HL-60 (cell line): ENCODE measurements at regions not wholly inside any gene's neighbourhood (a gene's known extent, or its start where the extent isn't known, plus 50 kb on each side); places are given as distances from the start of the nearest gene placed in this dataset.
"Not testable (repeated sequence)": the region's sequence is repeated elsewhere in the genome, so short reads cannot be mapped to it uniquely, and the experiment has no call there.

Source experiments
- DNase-seq, 2 experiments: peaks; one replicate each; pipeline ENCODE4 v3.0.0-alpha.2; 2010 to 2020; ENCODE audit warnings: low read depth in 1 of 2, low spot score in 1 of 2
- H3K27ac ChIP-seq: fragments of 250-450 bp; sonication (Bioruptor Pico); replicated peaks from 2 replicates; pipeline ENCODE4 v1.5.1; 2020; ENCODE audit warnings: mild to moderate bottlenecking, moderate library complexity
- H3K27me3 ChIP-seq: fragments of 250-450 bp; sonication (Bioruptor Pico); 2 replicates; pipeline ENCODE4 v1.5.1; 2021; ENCODE audit warnings: mild to moderate bottlenecking, moderate library complexity; ENCODE audit not compliant: insufficient read depth, poor library complexity, severe bottlenecking
- H3K4me3 ChIP-seq: replicated peaks from 2 replicates; pipeline ENCODE4 v1.5.1; 2011; ENCODE audit warnings: mild to moderate bottlenecking, control low read depth, low read length; ENCODE audit not compliant: insufficient read depth
- GABPA ChIP-seq: IDR thresholded peaks from 2 replicates; pipeline ENCODE4 v1.6.1; 2012; ENCODE audit warnings: low read depth
- POLR2AphosphoS5 ChIP-seq: IDR thresholded peaks from 2 replicates; pipeline ENCODE4 v1.6.1; 2012; ENCODE audit warnings: low read depth
- REST ChIP-seq: IDR thresholded peaks from 2 replicates; pipeline ENCODE4 v1.6.1; 2012; ENCODE audit warnings: low read depth; ENCODE audit not compliant: insufficient replicate concordance
- SPI1 ChIP-seq: IDR thresholded peaks from 2 replicates; pipeline ENCODE4 v1.6.1; 2012; ENCODE audit warnings: low read depth, mild to moderate bottlenecking, borderline replicate concordance
- TF ChIP-seq, protein P1 (sequence below): IDR thresholded peaks from one replicate; pipeline ENCODE4 v1.5.1; 2011; ENCODE audit warnings: low read length, control low read depth, inconsistent platforms; ENCODE audit not compliant: insufficient read depth

DNA sequence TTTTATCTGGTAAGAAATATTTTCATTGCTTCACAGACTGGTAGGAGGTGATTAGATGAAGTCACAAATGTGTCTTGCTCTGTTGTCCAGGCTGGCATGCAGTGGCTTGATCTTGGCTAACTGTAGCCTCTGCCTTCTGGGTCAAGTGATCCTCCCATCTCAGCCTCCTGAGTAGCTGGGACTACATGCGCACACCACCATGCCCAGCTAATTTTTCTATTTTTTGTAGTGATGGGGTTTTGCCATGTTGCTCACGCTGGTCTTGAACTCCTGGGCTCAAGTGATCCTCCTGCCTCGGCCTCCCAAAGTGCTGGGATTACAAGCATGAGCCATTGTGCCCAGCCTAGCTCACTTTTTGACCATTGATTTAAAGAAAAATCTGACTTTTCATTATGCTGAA is 257.9 kb downstream of the GOLGA6L6 start:
- not testable (repeated sequence) for H3K27ac ChIP-seq, DNase-seq, H3K27me3 ChIP-seq, H3K4me3 ChIP-seq

DNA sequence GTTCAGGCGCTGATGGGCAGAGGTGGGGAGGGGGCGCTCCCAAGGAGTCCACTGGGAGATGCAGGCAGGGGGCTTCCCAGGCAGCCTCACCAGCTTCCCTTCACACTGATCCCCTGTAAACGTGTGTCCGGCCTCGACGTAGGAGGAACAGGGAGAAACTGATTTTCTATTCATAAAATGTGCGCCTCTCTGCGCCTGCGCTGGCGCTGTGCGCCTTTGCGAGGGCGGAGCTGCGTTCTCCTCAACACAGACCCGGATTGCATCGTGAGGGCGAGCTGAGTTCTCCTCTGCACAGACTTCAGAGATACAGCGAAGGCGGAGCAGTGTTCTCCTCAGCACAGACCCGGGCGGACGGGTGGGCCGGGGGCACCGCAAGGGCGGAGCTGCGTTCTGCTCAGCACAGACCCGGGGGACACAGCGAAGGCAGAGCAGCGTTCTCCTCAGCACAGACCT is 259.1 kb downstream of the GOLGA6L6 start:
- not testable (repeated sequence) for H3K27ac ChIP-seq

GRCh38 chr15:20281567-20282275 is 259.9 kb downstream of the GOLGA6L6 start:
- not testable (repeated sequence) for H3K27me3 ChIP-seq, DNase-seq, H3K4me3 ChIP-seq, H3K27ac ChIP-seq

More for the DNA sequence above, 259.1 kb downstream of the GOLGA6L6 start:
- H3K27me3 ChIP-seq, DNase-seq, H3K4me3 ChIP-seq: not testable (repeated sequence)

- TF ChIP-seq REST, result no peak
- TF ChIP-seq POLR2AphosphoS5, result no peak
- TF ChIP-seq GABPA, result no peak
- TF ChIP-seq, protein P1, sequence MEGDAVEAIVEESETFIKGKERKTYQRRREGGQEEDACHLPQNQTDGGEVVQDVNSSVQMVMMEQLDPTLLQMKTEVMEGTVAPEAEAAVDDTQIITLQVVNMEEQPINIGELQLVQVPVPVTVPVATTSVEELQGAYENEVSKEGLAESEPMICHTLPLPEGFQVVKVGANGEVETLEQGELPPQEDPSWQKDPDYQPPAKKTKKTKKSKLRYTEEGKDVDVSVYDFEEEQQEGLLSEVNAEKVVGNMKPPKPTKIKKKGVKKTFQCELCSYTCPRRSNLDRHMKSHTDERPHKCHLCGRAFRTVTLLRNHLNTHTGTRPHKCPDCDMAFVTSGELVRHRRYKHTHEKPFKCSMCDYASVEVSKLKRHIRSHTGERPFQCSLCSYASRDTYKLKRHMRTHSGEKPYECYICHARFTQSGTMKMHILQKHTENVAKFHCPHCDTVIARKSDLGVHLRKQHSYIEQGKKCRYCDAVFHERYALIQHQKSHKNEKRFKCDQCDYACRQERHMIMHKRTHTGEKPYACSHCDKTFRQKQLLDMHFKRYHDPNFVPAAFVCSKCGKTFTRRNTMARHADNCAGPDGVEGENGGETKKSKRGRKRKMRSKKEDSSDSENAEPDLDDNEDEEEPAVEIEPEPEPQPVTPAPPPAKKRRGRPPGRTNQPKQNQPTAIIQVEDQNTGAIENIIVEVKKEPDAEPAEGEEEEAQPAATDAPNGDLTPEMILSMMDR, result no peak
- TF ChIP-seq SPI1, result no peak
- Histone ChIP-seq H3K4me3 (no peak overlapping the region), H3K27me3 (no peaks in the 10 kb centered on the region)
Observed at GRCh38 chr15:20280933-20281463, 260.6 kb downstream of the GOLGA6L6 start.

GRCh38 chr15:20280141-20280932 is 261.3 kb downstream of the GOLGA6L6 start:
- H3K27ac ChIP-seq, H3K4me3 ChIP-seq, H3K27me3 ChIP-seq, DNase-seq: not testable (repeated sequence)

More at GRCh38 chr15:20280933-20281463, 260.6 kb downstream of the GOLGA6L6 start:
- no peak for DNase-seq
- no peak overlapping the region for H3K27ac ChIP-seq

DNA sequence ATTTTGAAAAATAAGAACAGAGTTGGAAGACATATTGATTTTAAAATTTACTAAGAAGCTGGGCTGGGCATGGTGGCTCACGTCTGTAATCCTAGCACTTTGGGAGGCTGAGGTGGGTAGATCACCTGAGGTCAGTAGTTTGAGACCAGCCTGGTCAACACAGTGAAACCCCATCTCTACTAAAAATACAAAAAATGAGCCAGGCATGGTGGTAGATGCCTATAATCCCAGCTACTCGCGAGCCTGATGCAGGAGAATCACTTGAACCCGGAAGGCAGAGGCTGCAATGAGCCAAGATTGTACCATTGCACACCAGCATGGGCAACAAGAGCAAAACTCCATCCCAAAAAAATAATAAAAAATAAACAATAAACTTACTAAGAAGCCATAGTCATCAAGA is 262.5 kb downstream of the GOLGA6L6 start:
- H3K27me3 ChIP-seq, DNase-seq: not testable (repeated sequence)

DNA sequence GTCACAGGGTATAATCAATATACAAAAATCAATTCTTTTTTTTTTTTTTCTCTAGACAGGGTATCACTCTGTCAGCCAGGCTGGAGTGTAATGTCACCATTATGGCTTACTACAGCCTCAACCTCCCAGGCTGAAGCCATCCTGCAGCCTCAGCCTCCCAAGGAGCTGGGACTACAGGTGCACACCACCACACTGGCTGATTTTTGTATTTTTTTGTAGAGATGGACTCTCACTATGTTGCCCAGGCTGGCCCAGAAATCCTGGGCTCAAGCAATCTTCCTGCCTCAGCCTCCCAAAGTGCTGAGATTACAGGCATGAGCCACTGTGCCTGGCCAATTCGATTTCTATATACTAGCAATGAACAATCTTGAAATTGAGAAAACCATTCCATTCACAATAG is 263.2 kb downstream of the GOLGA6L6 start:
- not testable (repeated sequence) for H3K4me3 ChIP-seq, H3K27ac ChIP-seq, H3K27me3 ChIP-seq, DNase-seq

More for the DNA sequence above, 262.5 kb downstream of the GOLGA6L6 start:
- H3K4me3 ChIP-seq, H3K27ac ChIP-seq: not testable (repeated sequence)

DNA sequence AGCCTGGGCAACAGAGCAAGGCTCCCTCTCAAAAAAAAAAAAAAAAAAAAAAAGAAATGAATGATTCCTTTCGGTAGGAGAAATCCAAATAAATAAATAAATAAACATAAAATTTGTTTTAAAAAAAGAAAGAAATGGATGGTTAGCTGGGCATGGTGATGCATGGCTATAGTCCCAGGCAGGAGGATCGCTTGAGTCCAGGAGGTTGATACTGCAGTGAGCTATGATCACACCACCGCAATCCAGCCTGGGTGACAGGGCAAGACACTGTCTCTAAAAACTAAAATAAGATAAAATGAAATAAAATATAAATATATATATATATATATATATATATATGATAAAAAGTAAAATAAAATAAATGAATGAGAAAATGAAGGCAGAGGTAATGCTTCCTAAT is 264.1 kb downstream of the GOLGA6L6 start:
- H3K27me3 ChIP-seq, H3K27ac ChIP-seq, DNase-seq, H3K4me3 ChIP-seq: not testable (repeated sequence)

GRCh38 chr15:20276312-20277114 is 265.1 kb downstream of the GOLGA6L6 start:
- not testable (repeated sequence) for DNase-seq, H3K4me3 ChIP-seq, H3K27me3 ChIP-seq, H3K27ac ChIP-seq

DNA sequence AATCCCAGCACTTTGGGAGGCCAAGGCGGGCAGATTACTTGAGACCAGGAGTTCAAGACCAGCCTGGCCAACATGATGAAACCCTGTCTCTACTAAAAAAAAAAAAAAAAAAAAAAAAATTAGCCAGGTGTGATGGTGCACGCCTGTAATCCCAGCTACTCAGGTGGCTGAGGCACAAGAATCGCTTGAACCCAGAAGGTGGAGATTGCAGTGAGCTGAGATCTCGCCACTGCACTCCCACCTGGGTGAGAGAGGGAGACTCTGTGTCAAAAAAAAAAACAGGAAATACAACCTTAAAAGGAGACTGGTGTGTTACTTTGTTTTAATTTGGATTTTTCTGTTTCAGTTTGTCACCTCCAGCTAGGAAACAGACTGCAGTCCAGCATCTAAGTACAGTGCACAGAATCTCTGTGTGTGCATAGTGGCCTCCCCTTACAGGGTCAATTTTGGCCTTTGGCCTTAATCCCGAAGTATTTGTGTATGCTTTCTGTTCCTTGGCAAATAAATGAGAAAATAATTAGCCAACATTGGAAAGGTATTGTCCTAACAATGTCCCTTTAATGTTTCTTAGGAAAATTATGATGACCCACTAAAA is 266.1 kb downstream of the GOLGA6L6 start:
- DNase-seq, H3K4me3 ChIP-seq, H3K27ac ChIP-seq, H3K27me3 ChIP-seq: not testable (repeated sequence)
